ENCODE measurements at regions not wholly inside any gene's neighbourhood (a gene's known extent, or its start where the extent isn't known, plus 50 kb on each side); places are given as distances from the start of the nearest gene placed in this dataset.

DNA sequence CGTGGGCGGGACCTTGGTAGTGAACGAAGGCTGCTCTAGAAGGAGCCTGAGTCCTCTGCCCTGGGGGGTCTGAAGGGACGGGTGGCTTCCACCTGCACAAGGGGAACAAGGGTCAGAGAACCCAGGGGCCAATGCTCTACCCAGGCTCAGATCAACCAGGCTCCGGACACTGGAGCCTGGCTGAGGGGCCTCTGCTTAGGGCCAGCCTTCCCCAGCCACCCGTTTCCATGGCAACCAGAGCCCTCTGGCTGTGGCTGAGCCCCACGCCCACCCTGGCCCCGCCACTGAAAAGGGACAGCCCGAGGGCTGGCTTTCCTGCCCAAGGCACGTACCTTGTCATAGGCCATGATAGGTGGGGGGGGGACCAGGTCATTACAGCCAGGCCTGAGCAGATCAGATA, 724.6 kb downstream of the PTPRU start:
- ChIA-PET CTCF (no interaction called here), POLR2A (no interaction called here)
- TF ChIP-seq, protein P1, sequence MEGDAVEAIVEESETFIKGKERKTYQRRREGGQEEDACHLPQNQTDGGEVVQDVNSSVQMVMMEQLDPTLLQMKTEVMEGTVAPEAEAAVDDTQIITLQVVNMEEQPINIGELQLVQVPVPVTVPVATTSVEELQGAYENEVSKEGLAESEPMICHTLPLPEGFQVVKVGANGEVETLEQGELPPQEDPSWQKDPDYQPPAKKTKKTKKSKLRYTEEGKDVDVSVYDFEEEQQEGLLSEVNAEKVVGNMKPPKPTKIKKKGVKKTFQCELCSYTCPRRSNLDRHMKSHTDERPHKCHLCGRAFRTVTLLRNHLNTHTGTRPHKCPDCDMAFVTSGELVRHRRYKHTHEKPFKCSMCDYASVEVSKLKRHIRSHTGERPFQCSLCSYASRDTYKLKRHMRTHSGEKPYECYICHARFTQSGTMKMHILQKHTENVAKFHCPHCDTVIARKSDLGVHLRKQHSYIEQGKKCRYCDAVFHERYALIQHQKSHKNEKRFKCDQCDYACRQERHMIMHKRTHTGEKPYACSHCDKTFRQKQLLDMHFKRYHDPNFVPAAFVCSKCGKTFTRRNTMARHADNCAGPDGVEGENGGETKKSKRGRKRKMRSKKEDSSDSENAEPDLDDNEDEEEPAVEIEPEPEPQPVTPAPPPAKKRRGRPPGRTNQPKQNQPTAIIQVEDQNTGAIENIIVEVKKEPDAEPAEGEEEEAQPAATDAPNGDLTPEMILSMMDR (IDR thresholded peaks at IDR 0.05; ENCODE audit: control extremely low read depth, extremely low read depth, low read depth, missing control alignments): no peak
- DNase-seq (ENCODE audit: extremely low spot score): no peak

DNA sequence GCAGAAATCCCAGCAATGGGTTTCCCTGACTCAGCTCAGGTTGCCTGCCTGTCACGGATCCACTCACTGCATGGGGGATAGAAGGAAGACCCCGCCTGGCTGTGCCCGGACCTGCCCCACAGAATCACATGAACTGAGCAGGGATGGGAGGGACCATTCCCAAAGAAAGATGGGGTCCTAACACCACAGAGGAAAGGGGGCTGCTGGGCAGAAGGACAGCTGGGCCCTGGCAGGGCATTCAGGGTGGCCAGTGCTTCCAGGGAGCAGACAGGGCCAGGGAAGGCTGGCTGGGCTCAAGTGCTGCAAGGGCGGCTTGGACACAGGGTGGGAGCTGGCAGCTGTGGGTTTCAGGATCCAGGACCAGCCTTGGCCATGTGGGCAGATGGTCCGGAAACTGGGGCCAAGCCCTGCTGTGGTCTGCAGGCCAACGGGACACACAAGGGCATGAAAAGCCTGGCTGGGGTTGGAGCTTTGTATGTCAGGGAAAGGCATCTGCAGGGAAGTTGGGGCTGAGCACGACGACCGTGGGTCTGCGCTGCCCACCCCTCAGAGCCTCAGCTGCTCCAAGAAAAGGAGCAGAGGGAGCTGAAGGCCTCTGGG, 723.9 kb downstream of the PTPRU start:
- TF ChIP-seq, protein P1 (IDR thresholded peaks at IDR 0.05; ENCODE audit: control extremely low read depth, extremely low read depth, low read depth, missing control alignments): no peak
- DNase-seq (ENCODE audit: extremely low spot score): no peak
- POLR2A ChIA-PET: interaction anchor here (0.6 kb wide), 1 partner anchor 695 kb away, joined by 9 read pairs; no protein-coding TSS in a partner anchor
- CTCF ChIA-PET: no interaction called here

DNA sequence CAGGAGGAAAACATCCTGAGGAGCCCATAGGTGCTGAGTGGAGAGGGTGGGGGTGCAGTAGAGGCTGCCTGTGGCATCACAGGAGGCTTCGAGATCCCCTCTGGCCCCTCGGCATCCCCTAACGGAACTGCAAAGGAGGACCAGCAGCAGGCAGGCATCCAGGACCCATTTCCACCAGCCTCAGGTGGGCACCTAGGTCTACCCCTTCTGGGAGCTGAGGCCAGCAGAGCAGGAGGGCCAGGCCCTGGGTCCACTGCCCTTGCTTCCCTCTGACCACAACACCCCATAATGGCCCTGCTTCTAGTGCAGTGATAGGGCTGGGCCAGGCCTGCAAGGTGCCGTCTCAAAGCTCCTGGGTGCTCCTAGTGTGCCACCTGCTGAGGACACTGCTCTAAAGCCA, 723.0 kb downstream of the PTPRU start:
- TF ChIP-seq, protein P1 (IDR thresholded peaks at IDR 0.05; ENCODE audit: control extremely low read depth, extremely low read depth, low read depth, missing control alignments): no peak
- ChIA-PET CTCF (no interaction called here), POLR2A (no interaction called here)
- no peak for DNase-seq (ENCODE audit: extremely low spot score)

DNA sequence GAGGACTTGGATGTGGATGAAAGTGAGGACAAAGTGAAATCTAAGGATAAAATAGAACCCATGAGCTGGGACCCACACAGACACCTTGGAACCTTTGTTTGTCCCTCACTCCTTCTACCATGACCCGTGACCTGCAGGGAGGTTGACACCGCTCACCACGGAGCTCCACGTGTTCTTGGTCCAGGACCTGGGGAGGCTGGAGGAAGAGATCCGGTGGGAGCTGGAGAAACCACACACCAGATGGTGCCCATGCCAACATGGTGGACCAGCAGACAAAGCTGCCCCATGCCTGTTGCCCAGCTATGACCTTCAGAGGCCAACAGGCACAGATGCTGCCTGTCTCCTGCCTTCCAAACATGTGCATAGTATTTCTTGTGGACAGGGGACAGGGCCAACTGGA, 721.9 kb downstream of the PTPRU start:
- POLR2A ChIA-PET: no interaction called here
- TF ChIP-seq, protein P1 (IDR thresholded peaks at IDR 0.05; ENCODE audit: control extremely low read depth, extremely low read depth, low read depth, missing control alignments): no peak
- CTCF ChIA-PET: no interaction called here
- DNase-seq (ENCODE audit: extremely low spot score): no peak

DNA sequence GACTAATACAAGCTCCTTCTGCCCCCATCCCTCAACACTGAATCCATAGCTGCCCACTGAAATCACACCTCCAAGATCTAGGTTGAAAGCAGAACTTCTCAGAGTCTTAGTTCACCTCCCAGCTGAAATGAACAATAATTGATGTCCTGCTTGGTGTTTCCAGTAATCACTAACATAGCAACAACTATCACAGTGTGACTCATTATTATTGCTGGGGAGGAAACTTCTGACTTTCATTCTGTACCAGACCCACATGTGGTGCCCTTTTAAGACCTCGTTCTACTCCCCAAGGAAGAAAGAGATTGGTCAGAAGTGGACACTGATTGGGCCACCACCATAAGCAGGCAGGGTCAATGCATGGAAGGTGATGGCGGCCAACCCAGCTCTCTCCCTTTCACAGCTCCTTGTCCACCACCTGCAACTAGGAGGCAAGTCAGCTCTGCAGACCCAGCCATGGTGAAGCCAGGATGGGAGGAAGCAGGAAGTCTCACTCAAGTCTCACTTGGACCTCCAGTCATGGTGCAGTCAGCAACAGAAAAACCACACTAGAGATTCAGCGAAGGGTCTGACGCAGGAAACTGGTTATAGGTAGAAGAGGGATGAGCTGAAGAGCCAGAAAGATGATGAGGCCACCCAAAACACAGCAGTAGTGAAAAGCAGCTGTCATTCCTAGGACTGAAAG, 720.2 kb downstream of the PTPRU start:
- TF ChIP-seq, protein P1 (IDR thresholded peaks at IDR 0.05; ENCODE audit: control extremely low read depth, extremely low read depth, low read depth, missing control alignments): no peak
- ChIA-PET CTCF (no interaction called here), POLR2A (no interaction called here)
- DNase-seq (ENCODE audit: extremely low spot score): no peak

DNA sequence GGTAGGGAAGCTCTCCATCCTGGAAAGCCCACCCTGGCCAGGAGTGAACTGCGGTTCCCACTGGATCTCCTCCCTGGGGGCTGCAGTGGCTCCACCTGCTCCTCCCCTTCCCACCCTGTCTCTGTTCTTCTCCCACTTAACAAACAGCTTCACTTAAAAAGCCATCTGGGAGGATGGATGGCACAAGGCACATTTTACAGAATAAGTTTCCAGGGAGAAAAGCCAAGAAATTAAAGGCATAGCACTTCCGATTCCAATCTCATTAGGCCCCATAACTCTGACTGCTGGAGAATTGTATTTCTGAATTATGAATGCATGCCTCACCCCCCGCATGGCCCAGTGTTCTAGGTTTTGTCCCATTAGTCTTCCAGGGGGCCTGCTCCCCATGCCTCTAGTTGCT, 718.3 kb downstream of the PTPRU start:
- CTCF ChIA-PET: interaction anchor here (1.0 to 1.5 kb wide), 2 partner anchors 8 to 9 kb away, joined by 3 read pairs; no protein-coding TSS in a partner anchor
- TF ChIP-seq, protein P1 (IDR thresholded peaks at IDR 0.05; ENCODE audit: control extremely low read depth, extremely low read depth, low read depth, missing control alignments): no peak
- POLR2A ChIA-PET: no interaction called here
- DNase-seq (ENCODE audit: extremely low spot score): no peak

Measured in GM10248 (cell line).